Loucy (cell line): ENCODE measurements at regions not wholly inside any gene's neighbourhood (a gene's known extent, or its start where the extent isn't known, plus 50 kb on each side); places are given as distances from the start of the nearest gene placed in this dataset.

ENCODE experiments used
- H2AFZ ChIP-seq: fragments of 200-600 bp; sonication (generic); 2 replicates; pipeline ENCODE4 v1.6.0; 2016; ENCODE audit warnings: antibody characterized with exemption, mild to moderate bottlenecking, low read length, moderate library complexity
- H3F3A ChIP-seq: fragments of 200-600 bp; 2 replicates; pipeline ENCODE4 v1.6.0; 2016; ENCODE audit warnings: antibody characterized with exemption, low read depth, mild to moderate bottlenecking
- H3K27me3 ChIP-seq: fragments of 200-600 bp; sonication (generic); 2 replicates; pipeline ENCODE4 v1.6.1; 2014; ENCODE audit warnings: low read length, mild to moderate bottlenecking; ENCODE audit not compliant: insufficient read depth, poor library complexity, severe bottlenecking
- H3K36me3 ChIP-seq: fragments of 200-600 bp; sonication (generic); 2 replicates; pipeline ENCODE4 v1.6.1; 2016; ENCODE audit warnings: low read length; ENCODE audit not compliant: insufficient read depth
- H3K4me1 ChIP-seq: fragments of 200-600 bp; sonication (generic); 2 replicates; pipeline ENCODE4 v1.5.1; 2014; ENCODE audit warnings: low read length, mild to moderate bottlenecking; ENCODE audit not compliant: insufficient read depth, poor library complexity, severe bottlenecking
- H3K4me2 ChIP-seq: fragments of 200-600 bp; sonication (generic); 2 replicates; pipeline ENCODE4 v1.6.0; 2014; ENCODE audit warnings: antibody characterized with exemption, low read length, low read depth, mild to moderate bottlenecking; ENCODE audit not compliant: poor library complexity, severe bottlenecking
- H3K4me3 ChIP-seq: fragments of 200-600 bp; sonication (generic); 2 replicates; pipeline ENCODE4 v1.5.1; 2014; ENCODE audit warnings: low read length, mild to moderate bottlenecking, mixed read lengths; ENCODE audit not compliant: poor library complexity, severe bottlenecking
- H3K79me2 ChIP-seq: fragments of 200-600 bp; sonication (generic); 2 replicates; pipeline ENCODE4 v1.6.1; 2014; ENCODE audit warnings: low read length; ENCODE audit not compliant: insufficient read depth
- H3K9ac ChIP-seq: fragments of 200-600 bp; sonication (generic); 2 replicates; pipeline ENCODE4 v1.6.0; 2014; ENCODE audit warnings: mild to moderate bottlenecking, low read depth, low read length, moderate library complexity; ENCODE audit not compliant: poor library complexity, severe bottlenecking
- H3K9me2 ChIP-seq: fragments of 200-600 bp; sonication (generic); replicated peaks from 2 replicates; pipeline ENCODE4 v1.6.1; 2016; ENCODE audit warnings: low read depth, low read length, mixed read lengths
- H3K9me3 ChIP-seq: fragments of 200-600 bp; sonication (generic); 2 replicates; pipeline ENCODE4 v1.6.1; 2014; ENCODE audit warnings: mild to moderate bottlenecking, antibody characterized with exemption, low read length, low read depth; ENCODE audit not compliant: insufficient read depth
- H4K20me1 ChIP-seq: fragments of 200-600 bp; sonication (generic); 2 replicates; pipeline ENCODE4 v1.6.0; 2014; ENCODE audit warnings: antibody characterized with exemption, low read length, mild to moderate bottlenecking; ENCODE audit not compliant: insufficient read depth, poor library complexity, severe bottlenecking
- CTCF ChIP-seq: fragments of 200-600 bp; sonication (generic); conservative IDR thresholded peaks from 2 replicates; pipeline ENCODE4 v1.5.1; 2014; ENCODE audit warnings: mild to moderate bottlenecking, antibody characterized with exemption, low read length
- EZH2phosphoT487 ChIP-seq: fragments of 200-600 bp; IDR thresholded peaks from 2 replicates; pipeline ENCODE4 v1.6.1; 2018; ENCODE audit warnings: antibody characterized with exemption, mild to moderate bottlenecking, moderate library complexity, borderline replicate concordance

GRCh38 chr6:140385679-140386078, 1011.2 kb upstream of the CITED2 start:
- Histone ChIP-seq H3K9me2 (no peaks in the 10 kb centered on the region), H3K27me3 (no peaks in the 10 kb centered on the region), H4K20me1 (no peaks in the 10 kb centered on the region), H3K4me3 (no peak overlapping the region), H3K79me2 (no peaks in the 10 kb centered on the region), H3K4me1 (no peaks in the 10 kb centered on the region), H3K9ac (no peak overlapping the region), H3F3A (no peaks in the 10 kb centered on the region), H3K4me2 (no peak overlapping the region), H2AFZ (no peak overlapping the region), H3K9me3 (no peaks in the 10 kb centered on the region; the same call in 1 of the 2 replicates), H3K36me3 (no peaks in the 10 kb centered on the region)
- TF ChIP-seq CTCF (no peak), EZH2phosphoT487 (no peak)

GRCh38 chr6:140382355-140382754, 1007.9 kb upstream of the CITED2 start:
- Histone ChIP-seq H4K20me1 (no peaks in the 10 kb centered on the region), H3K4me3 (no peak overlapping the region), H3K27me3 (no peaks in the 10 kb centered on the region), H3K4me1 (no peaks in the 10 kb centered on the region), H3K36me3 (no peaks in the 10 kb centered on the region), H3K4me2 (no peak overlapping the region), H3K79me2 (no peaks in the 10 kb centered on the region), H2AFZ (no peak overlapping the region), H3K9me3 (no peaks in the 10 kb centered on the region; the same call in 1 of the 2 replicates), H3K9ac (no peak overlapping the region), H3F3A (no peaks in the 10 kb centered on the region), H3K9me2 (no peaks in the 10 kb centered on the region)
- TF ChIP-seq CTCF (no peak), EZH2phosphoT487 (no peak)

GRCh38 chr6:140380427-140381218, 1006.2 kb upstream of the CITED2 start:
- Histone ChIP-seq H3K79me2 (no peaks in the 10 kb centered on the region), H3K27me3 (no peaks in the 10 kb centered on the region), H3K4me3 (no peak overlapping the region), H2AFZ (no peak overlapping the region), H3K4me2 (no peak overlapping the region), H3K36me3 (no peaks in the 10 kb centered on the region), H3K4me1 (no peaks in the 10 kb centered on the region), H4K20me1 (no peaks in the 10 kb centered on the region), H3K9me2 (no peaks in the 10 kb centered on the region), H3F3A (no peaks in the 10 kb centered on the region), H3K9ac (no peak overlapping the region), H3K9me3 (no peaks in the 10 kb centered on the region; the same call in 1 of the 2 replicates)
- no peak for TF ChIP-seq CTCF
- TF ChIP-seq EZH2phosphoT487: no peak
